Loucy (cell line): ENCODE measurements at regions not wholly inside any gene's neighbourhood (a gene's known extent, or its start where the extent isn't known, plus 50 kb on each side); places are given as distances from the start of the nearest gene placed in this dataset.

Experiments
- CTCF ChIP-seq: fragments of 200-600 bp; sonication (generic); conservative IDR thresholded peaks from 2 replicates; pipeline ENCODE4 v1.5.1; 2014; ENCODE audit warnings: mild to moderate bottlenecking, antibody characterized with exemption, low read length
- EZH2phosphoT487 ChIP-seq: fragments of 200-600 bp; IDR thresholded peaks from 2 replicates; pipeline ENCODE4 v1.6.1; 2018; ENCODE audit warnings: antibody characterized with exemption, mild to moderate bottlenecking, moderate library complexity, borderline replicate concordance

DNA sequence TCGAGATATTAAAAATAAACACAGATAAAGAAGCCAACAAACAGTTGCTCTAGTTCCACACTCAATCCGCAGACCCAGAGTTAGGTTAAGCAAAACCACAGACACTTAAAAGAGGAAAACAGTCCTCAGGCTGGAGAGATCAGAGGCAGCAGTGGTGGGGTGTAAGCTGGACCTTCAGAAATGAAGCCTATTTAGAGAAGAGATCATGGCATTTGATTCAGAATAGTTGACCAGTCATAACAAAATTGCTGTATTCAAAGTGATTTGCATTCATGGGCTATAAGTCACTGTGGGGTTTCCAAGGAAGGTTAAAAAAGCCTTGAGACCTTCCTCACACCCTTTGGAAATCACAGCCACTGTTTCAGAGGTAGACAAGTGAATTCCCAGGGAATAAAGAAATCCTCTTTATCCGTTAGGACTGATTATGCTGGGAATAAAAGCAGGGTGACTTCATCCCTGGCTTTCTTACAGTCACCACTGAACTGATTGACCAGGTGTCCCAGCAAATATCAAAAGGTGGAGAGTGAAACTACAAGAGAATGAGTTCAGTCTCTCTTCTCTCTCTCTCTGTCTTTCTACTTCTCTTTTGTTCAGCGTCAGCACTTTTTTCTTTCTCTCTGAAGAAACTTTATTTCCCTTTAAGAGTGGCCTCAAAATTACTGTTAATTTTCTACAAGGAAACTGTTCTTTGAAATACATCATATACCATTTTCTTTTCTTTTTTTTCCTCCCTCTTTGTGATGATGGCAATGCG, 171.8 kb upstream of the PIK3C3 start:
- TF ChIP-seq CTCF = no peak
- no peak for TF ChIP-seq EZH2phosphoT487
